ENCODE measurements at regions not wholly inside any gene's neighbourhood (a gene's known extent, or its start where the extent isn't known, plus 50 kb on each side); places are given as distances from the start of the nearest gene placed in this dataset.

DNA sequence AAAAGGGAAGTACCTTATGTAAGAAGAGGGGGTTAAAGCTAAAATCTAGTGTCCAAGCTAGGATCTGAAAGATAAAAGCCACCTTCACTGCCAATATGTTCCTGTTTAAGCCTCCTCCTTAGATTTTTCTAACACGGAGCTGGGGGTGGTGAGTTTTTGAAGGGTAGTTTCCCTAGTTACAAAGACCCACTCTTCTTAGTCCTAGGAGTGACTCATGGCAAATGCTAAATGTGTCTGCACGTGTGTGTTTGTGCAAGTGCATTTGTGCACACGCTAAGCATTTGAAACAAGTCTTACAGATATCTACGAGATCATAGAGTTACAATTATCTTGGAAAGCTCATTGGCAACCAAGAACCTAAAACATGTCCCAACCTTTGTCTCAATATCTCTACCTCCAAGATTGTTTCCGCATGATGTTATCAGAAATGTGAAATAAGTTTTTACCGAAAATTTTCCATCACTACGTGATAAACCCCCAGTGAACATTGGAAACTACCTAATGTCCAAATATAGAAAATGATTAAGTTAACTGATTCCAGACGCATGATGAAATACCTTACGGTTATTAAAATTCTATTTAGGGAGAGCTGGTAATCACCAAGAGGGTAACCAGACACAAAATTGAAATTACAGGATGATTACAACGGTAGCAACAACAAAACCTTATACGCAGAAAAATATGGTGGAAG lies 78.0 kb upstream of the HRH2 start:
- intact Hi-C loops (cut with DNase I), result no loop called here
- peak in 14 of 42 donors; percentile 9 to 67 (median 39) for DNase-seq

DNA sequence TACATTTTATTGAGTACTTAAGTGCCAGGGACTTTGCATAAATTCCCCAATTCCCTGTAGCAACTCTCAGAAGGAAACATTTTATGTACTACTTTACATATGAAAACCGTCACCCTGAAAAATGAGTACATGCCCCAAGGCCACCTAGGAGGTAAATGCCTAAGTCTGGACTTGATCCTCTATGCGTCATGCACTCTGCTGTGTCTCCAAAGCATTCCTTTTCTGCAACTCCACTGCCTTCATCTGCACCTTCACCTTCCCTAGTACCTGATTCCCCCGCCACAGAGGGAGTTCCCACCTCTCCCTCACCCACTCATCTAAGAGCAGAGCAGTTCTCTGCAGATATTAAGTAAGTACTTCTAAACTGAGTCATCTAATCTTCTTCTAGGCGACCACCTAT lies 75.2 kb upstream of the HRH2 start:
- DNase-seq, result peak in 16 of 42 donors; percentile 22 to 78 (median 44)
- intact Hi-C loops (cut with DNase I), result no loop called here

DNA sequence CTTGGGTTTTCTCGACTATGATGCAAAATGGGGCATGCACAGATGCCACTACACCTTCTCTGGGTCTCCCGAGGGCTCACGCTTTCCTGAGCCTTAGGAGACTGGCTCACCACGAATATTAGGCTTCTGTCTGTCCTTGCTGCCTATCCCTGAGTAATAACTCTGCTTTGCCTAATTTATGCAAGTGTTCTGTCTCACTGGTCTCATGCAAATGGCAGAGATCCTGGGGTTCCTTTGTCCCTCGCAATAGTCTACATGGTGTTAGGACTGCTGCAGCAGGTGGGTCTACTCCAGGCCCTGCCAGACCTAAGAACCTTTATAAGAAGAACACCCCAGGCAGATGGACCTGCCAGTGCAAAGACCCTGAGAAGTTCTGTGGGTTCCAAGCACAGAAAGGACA lies 72.3 kb upstream of the HRH2 start:
- intact Hi-C loops (cut with DNase I), result no loop called here

DNA sequence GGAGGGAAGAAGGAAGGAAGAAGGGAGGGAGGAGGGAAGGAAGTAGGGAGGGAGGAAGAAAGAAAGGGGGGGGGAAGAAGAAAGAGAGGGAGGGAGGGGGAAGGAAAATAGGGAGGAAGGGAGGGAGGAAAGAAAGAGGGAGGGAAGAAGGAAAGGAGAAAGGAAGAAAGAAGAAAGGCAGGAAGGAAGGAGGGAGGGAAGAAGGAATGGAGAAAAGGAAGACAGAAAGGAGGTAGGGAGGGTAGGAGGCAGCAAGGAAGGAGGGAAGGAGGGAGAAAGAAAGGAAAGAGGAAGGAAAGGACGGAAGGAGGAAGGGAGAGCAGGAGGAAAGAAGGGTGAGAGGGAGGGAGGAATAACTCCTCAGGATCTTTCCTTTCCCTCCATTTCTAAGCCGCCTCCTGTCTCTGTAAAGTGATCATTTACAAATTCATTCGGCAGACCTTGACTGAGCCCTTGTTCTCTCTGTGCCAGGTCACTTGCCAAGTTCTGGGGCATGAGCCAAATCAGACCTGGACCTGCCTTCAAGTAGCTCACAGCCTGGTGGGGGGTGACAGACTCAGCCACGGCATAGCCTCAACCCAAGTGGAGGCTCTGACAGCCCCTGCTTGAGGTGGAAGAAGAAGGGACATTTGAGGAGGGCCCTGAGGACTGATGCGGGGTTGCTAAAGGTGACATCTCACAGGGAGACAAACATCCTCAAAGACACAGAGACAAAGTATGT lies 69.0 kb upstream of the HRH2 start:
- intact Hi-C loops (cut with DNase I), result no loop called here
- no peak for DNase-seq

More for the DNA sequence above, 72.3 kb upstream of the HRH2 start:
- no peak for DNase-seq

- no peak for DNase-seq
- intact Hi-C loops (cut with DNase I), result no loop called here
Observed at GRCh38 chr5:175589714-175590113, 68.2 kb upstream of the HRH2 start.

DNA sequence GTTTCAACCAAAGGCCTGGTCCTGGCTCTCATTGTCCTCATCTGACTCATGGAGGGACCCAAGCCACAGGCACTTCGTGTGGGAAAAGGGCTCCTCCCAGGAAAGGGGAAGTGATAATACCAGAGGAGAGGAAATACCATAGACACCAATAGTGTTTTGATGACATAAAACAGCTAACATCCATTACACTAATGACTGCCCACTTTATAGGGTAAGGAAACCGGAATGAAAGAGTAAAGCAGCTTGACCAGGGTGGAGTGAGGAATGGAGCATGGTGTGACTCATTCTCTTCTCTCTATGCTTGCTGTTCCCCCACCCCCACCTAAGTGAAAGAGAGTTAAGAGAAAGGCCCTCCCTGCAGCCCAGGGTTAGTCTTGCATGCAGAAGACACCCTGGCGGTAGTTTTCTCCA lies 67.4 kb upstream of the HRH2 start:
- intact Hi-C loops (cut with DNase I), result no loop called here
- DNase-seq, result peak in 1 of 42 donors; percentile 45

DNA sequence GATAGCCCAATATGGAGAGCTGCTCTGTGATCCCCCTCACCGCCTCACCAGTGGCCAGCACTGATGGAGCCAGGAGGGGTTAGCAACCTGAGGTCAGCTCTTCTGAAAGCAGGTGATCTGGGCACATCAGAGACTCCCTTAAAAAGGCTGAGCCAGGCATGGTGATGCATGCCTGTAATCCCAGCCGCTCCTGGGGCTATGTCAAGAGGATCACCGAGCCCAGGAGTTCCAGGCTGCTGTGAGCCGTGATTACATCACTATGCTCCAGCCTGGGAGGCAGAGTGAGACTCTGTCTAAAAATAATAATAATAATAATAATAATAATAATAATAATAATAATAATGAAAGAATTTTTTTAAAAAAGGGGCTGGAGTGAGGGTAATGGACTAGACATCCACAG lies 66.6 kb upstream of the HRH2 start:
- intact Hi-C loops (cut with DNase I), result no loop called here
- DNase-seq, result no peak

- intact Hi-C loops (cut with DNase I), result no loop called here
- DNase-seq, result peak in 28 of 42 donors; percentile 20 to 84 (median 56)
Observed at GRCh38 chr5:175593794-175594193, 64.1 kb upstream of the HRH2 start.

DNA sequence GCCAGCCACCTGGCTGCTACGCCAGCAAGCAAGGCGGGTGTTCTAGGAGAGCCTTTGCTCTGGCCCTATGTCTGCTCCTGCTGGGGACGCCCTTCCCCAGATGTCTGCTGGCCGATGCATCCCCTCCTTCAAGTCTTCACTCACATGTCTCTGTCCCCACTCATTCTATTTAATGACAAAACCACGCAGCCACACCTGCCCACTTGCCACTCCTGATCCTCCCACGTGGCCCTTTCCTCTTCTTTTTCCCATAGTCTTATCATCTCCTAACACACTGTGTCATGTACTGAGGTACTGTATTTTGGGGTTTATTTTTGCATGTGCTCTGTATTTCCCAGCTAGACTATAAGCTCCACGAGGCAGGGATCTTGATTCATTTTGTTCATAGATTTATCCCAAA lies 62.0 kb upstream of the HRH2 start:
- intact Hi-C loops (cut with DNase I), result no loop called here
- peak in 2 of 42 donors; percentile 36 to 62 for DNase-seq

- intact Hi-C loops (cut with DNase I), result no loop called here
- peak in 34 of 42 donors; percentile 11 to 87 (median 60) for DNase-seq
Observed at GRCh38 chr5:175596761-175597189, 61.1 kb upstream of the HRH2 start.

GRCh38 chr5:175597718-175598117 lies 60.2 kb upstream of the HRH2 start:
- intact Hi-C loops (cut with DNase I), result no loop called here
- no peak for DNase-seq

GRCh38 chr5:175598774-175599173 lies 59.1 kb upstream of the HRH2 start:
- no peak for DNase-seq
- intact Hi-C loops (cut with DNase I), result no loop called here

DNA sequence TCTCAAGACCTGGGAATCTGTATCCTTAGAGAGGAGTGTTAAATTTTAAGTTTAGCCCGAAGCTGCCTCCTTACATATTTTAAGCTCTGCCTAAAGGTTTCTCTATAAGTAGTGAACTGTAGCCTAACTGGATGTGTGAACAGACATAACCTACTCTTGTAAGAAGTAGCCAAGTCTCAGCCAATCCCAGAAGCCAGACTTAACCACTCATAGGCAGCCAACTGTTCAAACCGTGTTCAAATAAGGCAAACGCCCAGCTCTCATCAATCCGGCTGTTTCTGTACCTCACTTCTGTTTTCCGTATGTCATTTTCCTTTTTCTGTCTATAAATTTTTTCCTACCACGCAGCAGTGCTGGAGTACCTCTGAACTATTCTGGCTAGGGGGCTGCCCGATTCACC lies 58.7 kb upstream of the HRH2 start:
- peak in 4 of 42 donors; percentile 36 to 58 (median 50) for DNase-seq
- intact Hi-C loops (cut with DNase I), result no loop called here

DNA sequence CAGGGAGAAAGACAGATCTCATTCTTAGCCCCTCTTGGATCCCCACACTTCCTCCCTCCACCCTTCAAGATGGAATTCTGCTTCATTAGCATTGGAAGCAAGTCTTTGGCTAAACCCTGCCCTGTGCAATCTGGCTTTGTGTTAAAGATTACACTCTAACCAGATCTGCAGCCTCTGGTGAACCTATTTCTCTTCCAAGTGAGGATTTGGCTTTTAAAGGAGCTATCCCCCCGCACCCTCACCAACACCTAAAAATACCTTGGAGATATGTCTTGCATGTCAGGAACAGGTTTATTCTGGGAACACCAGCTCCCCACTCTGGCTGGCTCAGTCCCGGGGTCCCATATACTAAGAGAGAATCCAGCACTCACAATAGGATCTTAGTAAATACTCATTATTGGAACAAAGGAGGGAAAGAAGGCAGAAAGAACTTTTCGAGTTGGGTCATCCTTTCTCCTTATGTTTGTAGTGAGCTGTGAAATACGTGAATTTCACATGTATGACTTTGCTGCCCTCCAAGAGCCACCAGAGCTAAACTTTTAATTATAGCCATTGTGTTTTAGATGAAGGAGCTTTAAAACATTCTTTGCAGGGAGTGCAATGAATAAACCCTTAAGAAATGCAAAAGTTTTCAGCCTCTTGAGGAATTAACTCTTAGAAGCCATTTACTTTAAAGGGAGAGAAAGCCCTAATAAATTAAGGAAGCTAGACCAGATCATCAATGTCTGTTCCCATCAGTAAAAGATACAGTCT lies 53.7 kb upstream of the HRH2 start:
- intact Hi-C loops (cut with DNase I), result no loop called here
- DNase-seq, result peak in 1 of 42 donors; percentile 38

DNA sequence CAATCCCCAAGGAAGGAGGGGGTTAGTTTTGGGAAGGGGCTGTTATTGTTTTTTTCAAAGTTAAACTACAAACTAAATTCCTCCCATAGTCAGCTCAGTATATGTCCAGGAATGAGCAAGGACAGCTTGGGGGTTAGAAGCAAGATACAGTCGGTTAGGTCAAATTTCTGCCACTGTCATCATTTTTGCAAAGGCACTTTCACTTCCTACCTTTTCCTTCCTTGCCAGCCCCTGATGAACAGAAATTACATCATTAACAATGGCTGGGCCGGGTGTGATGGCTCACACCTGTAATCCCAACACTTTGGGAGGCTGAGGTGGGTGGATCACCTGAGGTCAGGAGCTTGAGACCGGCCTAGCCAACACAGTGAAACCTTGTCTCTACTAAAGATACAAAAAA lies 51.5 kb upstream of the HRH2 start:
- intact Hi-C loops (cut with DNase I), result no loop called here
- DNase-seq, result no peak

All from head of caudate nucleus (tissue), 42 donors.